Adrenal gland (tissue), 9 donors: ENCODE measurements at regions not wholly inside any gene's neighbourhood (a gene's known extent, or its start where the extent isn't known, plus 50 kb on each side); places are given as distances from the start of the nearest gene placed in this dataset.
A peak's percentile ranks its signal among the peaks of the same experiment; 100 is the strongest.

Source experiments
- DNase-seq, 7 donors: peaks; one replicate each; pipeline ENCODE4 v3.0.0-alpha.2; 2019 to 2020
- H3K27ac ChIP-seq, 5 donors: fragments of 200-600 bp; sonication (generic) in 4 of 5; 1 replicate in 3 of 5; 2 replicates in 2 of 5; pipeline versions ENCODE4 v1.5.1 to v1.8.0; 2016 to 2020; ENCODE audit warnings: mild to moderate bottlenecking in 1 of 5
- H3K27me3 ChIP-seq: fragments of 200-600 bp; 2 replicates; pipeline ENCODE4 v1.8.0; 2021
- H3K36me3 ChIP-seq, 2 donors: fragments of 200-600 bp; replicated peaks in 1 of 2; 1 replicate in 1 of 2; 2 replicates in 1 of 2; pipeline versions ENCODE4 v1.5.1 to v1.8.0; 2018 to 2022
- H3K4me1 ChIP-seq, 2 donors: fragments of 200-600 bp; replicated peaks in 1 of 2; 1 replicate in 1 of 2; 2 replicates in 1 of 2; pipeline versions ENCODE4 v1.5.1 to v1.8.0; 2018 to 2021
- H3K4me3 ChIP-seq, 4 donors: fragments of 200-600 bp; sonication (generic) in 3 of 4; one replicate each; pipeline ENCODE4 v1.5.1; 2016 to 2018
- H3K9me3 ChIP-seq, 3 donors: fragments of 200-600 bp; sonication (generic) in 1 of 3; replicated peaks in 1 of 3; 1 replicate in 2 of 3; 2 replicates in 1 of 3; pipeline versions ENCODE4 v1.5.1 to v1.8.0; 2016 to 2021
- CTCF ChIP-seq, 6 experiments: fragments of 450-650 bp in 4 of 6; fragments of 200-600 bp in 2 of 6; sonication (generic) in 1 of 6; IDR thresholded peaks; 1 replicate in 5 of 6; 2 replicates in 1 of 6; pipeline versions ENCODE4 v1.5.1 to v1.8.0; 2016 to 2021; ENCODE audit warnings: antibody characterized with exemption in 6 of 6, mild to moderate bottlenecking in 2 of 6, moderate library complexity in 1 of 6
- POLR2A ChIP-seq, 2 donors: fragments of 450-650 bp; IDR thresholded peaks; one replicate each; pipeline ENCODE4 v1.6.1; 2017; ENCODE audit warnings: antibody characterized with exemption in 2 of 2, mild to moderate bottlenecking in 2 of 2, moderate library complexity in 1 of 2
- WGBS, 4 donors: extraction: QIAGEN DNeasy Blood & Tissue Kit in 2 of 4; methylation state at CpG; one replicate each; pipeline versions ENCODE4 v1.1.5 to v1.1.7; 2013 to 2017; 5-methylcytosine and 5-hydroxymethylcytosine counted together
- intact Hi-C, 2 donors: fragments of 100-400 bp; cut with DNase I; formaldehyde crosslinking; loops; one replicate each; pipeline versions ENCODE4 v1.14.1 to v1.15.0; 2022 to 2023
- donor health status: healthy with polysubstance abuse.
- donor health status: Bipolar disorder and iron deficiency.
- donor health status: DM: yes; HTN: yes; CAD: no.
- donor health status: DM: no; HTN: no; CAD: no.
- donor health status: DM: no; HTN: no; CAD: no.

GRCh38 chr3:30225021-30225420 is 381.4 kb upstream of the TGFBR2 start:
- H3K27me3 ChIP-seq: no peaks in the 10 kb centered on the region
- TF ChIP-seq POLR2A (IDR thresholded peaks at IDR 0.05): no peak
- no peak for TF ChIP-seq CTCF (IDR thresholded peaks at IDR 0.05)
- WGBS, 4 donors: 74 to 84% (median 79%) methylated on average over 2 of the region's 2 CpGs
- H3K4me3 ChIP-seq: no peak overlapping the region
- no peaks in the 10 kb centered on the region for H3K36me3 ChIP-seq
- no peak overlapping the region for H3K27ac ChIP-seq
- no peak for DNase-seq
- H3K9me3 ChIP-seq: no peaks in the 10 kb centered on the region
- intact Hi-C loops: no loop called here
- H3K4me1 ChIP-seq: peaks cover 3 to 28% of the 10 kb centered on the region in 2 donors

GRCh38 chr3:30226601-30227151 is 379.7 kb upstream of the TGFBR2 start:
- no peaks in the 10 kb centered on the region for H3K9me3 ChIP-seq
- intact Hi-C loops: no loop called here
- no peaks in the 10 kb centered on the region for H3K36me3 ChIP-seq
- H3K27ac ChIP-seq: peak overlapping the region in 3 of 5 donors; percentile 25 to 59 (median 46)
- 64 to 89% (median 83%) methylated on average over 7 of the region's 7 CpGs for WGBS, 4 donors
- peak in 2 of 7 donors; percentile 17 to 22 for DNase-seq
- H3K4me1 ChIP-seq: peaks cover 3 to 26% of the 10 kb centered on the region in 2 donors
- no peak overlapping the region for H3K4me3 ChIP-seq
- TF ChIP-seq CTCF (IDR thresholded peaks at IDR 0.05) (no peak), POLR2A (IDR thresholded peaks at IDR 0.05) (no peak)
- H3K27me3 ChIP-seq: no peaks in the 10 kb centered on the region

GRCh38 chr3:30227571-30228301 is 378.7 kb upstream of the TGFBR2 start:
- no peak for DNase-seq
- no peaks in the 10 kb centered on the region for H3K36me3 ChIP-seq
- H3K9me3 ChIP-seq: no peaks in the 10 kb centered on the region
- intact Hi-C loops: no loop called here
- peaks cover 3 to 20% of the 10 kb centered on the region in 2 donors for H3K4me1 ChIP-seq
- 7 to 14% (median 10%) methylated on average over 2 of the region's 2 CpGs for WGBS, 4 donors
- peak overlapping the region in 2 of 5 donors; percentile 59 to 70 for H3K27ac ChIP-seq
- H3K27me3 ChIP-seq: no peaks in the 10 kb centered on the region
- TF ChIP-seq POLR2A (IDR thresholded peaks at IDR 0.05) (no peak), CTCF (IDR thresholded peaks at IDR 0.05) (no peak)
- no peak overlapping the region for H3K4me3 ChIP-seq

GRCh38 chr3:30228302-30228631 is 378.1 kb upstream of the TGFBR2 start:
- Histone ChIP-seq H3K27ac (peak overlapping the region in 2 of 5 donors; percentile 47 to 52), H3K27me3 (no peaks in the 10 kb centered on the region), H3K4me1 (peaks cover 3 to 20% of the 10 kb centered on the region in 2 donors), H3K9me3 (no peaks in the 10 kb centered on the region), H3K36me3 (no peaks in the 10 kb centered on the region), H3K4me3 (no peak overlapping the region)
- TF ChIP-seq POLR2A (IDR thresholded peaks at IDR 0.05): no peak
- 87 to 93% (median 91%) methylated on average over 2 of the region's 2 CpGs for WGBS, 4 donors
- intact Hi-C loops: no loop called here
- DNase-seq: no peak
